VCaP (cell line): ENCODE measurements at regions not wholly inside any gene's neighbourhood (a gene's known extent, or its start where the extent isn't known, plus 50 kb on each side); places are given as distances from the start of the nearest gene placed in this dataset.

ENCODE experiments used
- H3K27ac ChIP-seq: fragments of 450-650 bp; 2 replicates; pipeline ENCODE4 v1.5.1; 2017
- CTCF ChIP-seq: fragments of 450-650 bp; conservative IDR thresholded peaks from 2 replicates; pipeline ENCODE4 v1.5.1; 2017; ENCODE audit warnings: mild to moderate bottlenecking, moderate library complexity

GRCh38 chr4:54852602-54853001, 194.8 kb downstream of the KIT start:
- H3K27ac ChIP-seq: no peak overlapping the region
- no peak for TF ChIP-seq CTCF

GRCh38 chr4:54852054-54852453, 194.3 kb downstream of the KIT start:
- no peak overlapping the region for H3K27ac ChIP-seq
- TF ChIP-seq CTCF: no peak

GRCh38 chr4:54844911-54845310, 187.2 kb downstream of the KIT start:
- no peak for TF ChIP-seq CTCF
- no peak overlapping the region for H3K27ac ChIP-seq

GRCh38 chr4:54843946-54844345, 186.2 kb downstream of the KIT start:
- TF ChIP-seq CTCF: no peak
- no peak overlapping the region for H3K27ac ChIP-seq

GRCh38 chr4:54843106-54843505, 185.3 kb downstream of the KIT start:
- peak overlapping the region; percentile 86 for H3K27ac ChIP-seq
- no peak for TF ChIP-seq CTCF

- H3K27ac ChIP-seq: peak overlapping the region; percentile 86
- TF ChIP-seq CTCF: no peak
Observed at GRCh38 chr4:54842656-54843055, 184.9 kb downstream of the KIT start.

- peak overlapping the region; percentile 86 for H3K27ac ChIP-seq
- TF ChIP-seq CTCF: no peak
Observed at GRCh38 chr4:54842226-54842625, 184.5 kb downstream of the KIT start.
